ENCODE measurements at regions not wholly inside any gene's neighbourhood (a gene's known extent, or its start where the extent isn't known, plus 50 kb on each side); places are given as distances from the start of the nearest gene placed in this dataset.

DNA sequence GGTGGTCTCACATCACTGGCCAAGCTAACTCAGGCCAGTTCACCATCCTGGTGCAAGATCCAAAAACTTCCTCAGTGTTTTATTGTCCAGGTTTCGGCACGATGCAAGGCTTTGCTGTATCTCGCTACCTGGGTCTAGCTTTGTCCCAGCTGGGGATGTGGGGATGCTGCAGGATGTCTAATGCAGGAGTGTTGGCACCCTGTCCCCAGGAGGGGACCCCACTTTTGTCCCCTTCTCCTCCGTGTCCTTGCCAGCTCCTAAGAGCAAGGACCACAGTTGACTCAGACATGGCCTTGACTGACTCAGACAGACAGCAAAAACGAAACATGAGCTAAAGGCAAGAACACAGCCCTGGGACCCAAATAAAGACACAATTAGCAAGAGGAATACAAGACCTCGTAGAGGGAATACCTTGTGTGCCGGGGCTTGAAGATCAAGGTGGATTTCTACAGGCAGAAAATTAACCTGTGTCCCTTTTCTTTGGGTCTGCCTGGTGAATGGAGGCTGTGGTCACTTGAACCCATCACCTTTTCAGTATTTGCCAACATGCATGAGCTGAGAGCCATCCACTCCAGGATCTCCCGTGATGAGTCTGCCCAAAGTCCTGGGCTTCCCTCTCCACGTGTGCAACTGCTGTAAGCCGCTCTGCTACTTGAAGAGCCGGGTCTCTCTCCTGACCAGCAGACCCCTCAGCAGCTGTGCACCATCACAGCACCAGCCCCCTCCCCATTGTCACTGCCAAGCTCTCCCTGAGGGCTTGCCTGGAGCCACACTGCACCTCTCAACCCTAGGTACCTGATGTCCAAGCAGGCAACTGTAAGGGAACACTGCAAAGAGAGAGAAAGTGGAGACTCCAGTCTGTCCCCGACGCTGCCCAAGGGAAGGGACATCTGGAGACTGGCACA is 149.5 kb upstream of the ZNF507 start:
- no peak for DNase-seq (ENCODE audit: low read depth, low spot score)
- TF ChIP-seq, protein P1, sequence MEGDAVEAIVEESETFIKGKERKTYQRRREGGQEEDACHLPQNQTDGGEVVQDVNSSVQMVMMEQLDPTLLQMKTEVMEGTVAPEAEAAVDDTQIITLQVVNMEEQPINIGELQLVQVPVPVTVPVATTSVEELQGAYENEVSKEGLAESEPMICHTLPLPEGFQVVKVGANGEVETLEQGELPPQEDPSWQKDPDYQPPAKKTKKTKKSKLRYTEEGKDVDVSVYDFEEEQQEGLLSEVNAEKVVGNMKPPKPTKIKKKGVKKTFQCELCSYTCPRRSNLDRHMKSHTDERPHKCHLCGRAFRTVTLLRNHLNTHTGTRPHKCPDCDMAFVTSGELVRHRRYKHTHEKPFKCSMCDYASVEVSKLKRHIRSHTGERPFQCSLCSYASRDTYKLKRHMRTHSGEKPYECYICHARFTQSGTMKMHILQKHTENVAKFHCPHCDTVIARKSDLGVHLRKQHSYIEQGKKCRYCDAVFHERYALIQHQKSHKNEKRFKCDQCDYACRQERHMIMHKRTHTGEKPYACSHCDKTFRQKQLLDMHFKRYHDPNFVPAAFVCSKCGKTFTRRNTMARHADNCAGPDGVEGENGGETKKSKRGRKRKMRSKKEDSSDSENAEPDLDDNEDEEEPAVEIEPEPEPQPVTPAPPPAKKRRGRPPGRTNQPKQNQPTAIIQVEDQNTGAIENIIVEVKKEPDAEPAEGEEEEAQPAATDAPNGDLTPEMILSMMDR (IDR thresholded peaks at IDR 0.05; ENCODE audit: insufficient read depth, low read length, missing control alignments) = no peak
- ChIA-PET CTCF (no interaction called here), POLR2A (no interaction called here)
- no peak overlapping the region for H3K4me3 ChIP-seq (ENCODE audit: low read depth, low read length)

DNA sequence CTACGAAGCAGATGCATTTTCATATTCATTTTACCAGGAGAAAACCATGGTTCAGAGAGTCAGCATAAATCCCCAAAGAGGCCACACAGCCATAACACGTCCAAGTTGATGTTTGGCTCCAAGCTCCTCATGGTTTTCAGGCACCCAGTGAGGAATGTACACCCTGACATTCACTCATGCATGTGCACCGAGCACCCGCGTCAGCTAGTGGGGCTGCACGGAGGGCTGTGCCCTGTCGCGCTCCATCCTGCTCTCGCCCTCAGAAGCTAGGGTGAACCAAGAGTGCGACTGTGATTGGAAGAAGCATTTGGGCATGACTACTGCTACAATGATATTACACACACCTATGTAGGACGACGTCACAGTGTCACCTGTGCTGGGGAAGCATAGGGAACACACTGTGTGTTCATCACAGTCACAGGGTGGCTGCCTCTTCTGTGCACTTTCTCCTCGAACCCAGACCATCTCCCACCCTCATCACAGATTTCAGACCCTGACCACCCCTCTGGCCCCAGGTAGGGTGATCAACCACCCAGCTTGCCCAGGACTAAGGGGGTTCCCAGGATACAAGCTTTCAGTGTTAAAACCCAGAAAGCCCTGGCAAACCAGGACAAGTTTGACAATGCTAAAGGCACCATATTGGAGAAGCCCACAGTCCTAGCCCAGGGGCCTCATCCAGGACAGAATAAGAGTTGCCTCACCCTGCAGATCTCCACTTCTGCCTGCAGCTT is 148.6 kb upstream of the ZNF507 start:
- TF ChIP-seq, protein P1 (IDR thresholded peaks at IDR 0.05; ENCODE audit: insufficient read depth, low read length, missing control alignments) = no peak
- CTCF ChIA-PET = interaction anchor here (2.3 kb wide), 1 partner anchor 28 kb away, joined by 7 read pairs; no protein-coding TSS in a partner anchor
- no peak overlapping the region for H3K4me3 ChIP-seq (ENCODE audit: low read depth, low read length)
- POLR2A ChIA-PET = no interaction called here
- no peak for DNase-seq (ENCODE audit: low read depth, low spot score)

DNA sequence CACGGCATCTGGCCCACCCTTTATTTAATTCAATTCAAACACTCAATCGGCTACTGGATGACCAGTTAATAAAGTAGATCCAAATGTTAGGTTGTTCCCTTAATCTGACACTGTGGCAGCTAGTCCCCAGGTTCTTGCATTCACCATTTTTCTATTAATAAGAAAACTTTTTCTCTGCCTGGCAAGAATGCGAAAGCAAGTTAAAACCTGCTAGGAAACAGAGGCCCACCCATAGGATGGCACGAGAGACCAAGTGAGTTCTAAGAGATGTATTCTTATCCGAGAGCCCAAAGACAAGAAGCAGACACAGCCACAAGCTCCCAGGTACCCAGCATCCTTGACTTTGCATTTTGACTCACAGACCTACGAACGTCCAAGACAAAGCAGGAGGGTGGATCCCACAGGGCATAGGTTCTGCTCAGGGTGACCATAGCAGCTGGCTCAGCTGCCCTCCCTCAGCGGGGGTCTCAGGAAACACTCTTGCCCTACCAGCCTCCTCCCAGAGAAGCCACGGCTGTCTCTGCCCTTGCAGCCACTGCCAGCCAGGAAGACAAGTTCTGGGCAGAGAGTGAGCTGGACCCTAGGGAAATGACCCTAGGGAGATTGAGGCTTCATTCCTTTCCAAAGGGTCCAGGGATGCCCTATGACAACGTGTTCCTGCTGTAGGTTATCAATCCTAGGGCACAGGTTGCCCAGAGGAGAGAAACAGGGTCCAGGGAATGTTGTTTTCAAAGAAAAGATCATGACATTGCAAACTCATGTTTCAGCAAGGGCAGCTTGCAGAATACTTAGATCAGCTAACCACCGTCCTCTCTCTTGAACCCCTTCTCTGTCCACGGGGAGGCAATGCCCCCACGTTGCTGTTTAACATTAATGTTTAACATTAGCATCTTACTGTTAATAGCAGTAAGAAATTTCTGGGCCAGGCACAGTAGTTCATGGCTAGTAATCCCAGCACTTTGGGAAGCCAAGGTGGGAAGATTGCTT is 147.2 kb upstream of the ZNF507 start:
- DNase-seq (ENCODE audit: low read depth, low spot score) = no peak
- no peak overlapping the region for H3K4me3 ChIP-seq (ENCODE audit: low read depth, low read length)
- ChIA-PET CTCF (interaction anchor here (2.3 kb wide), 1 partner anchor 26 kb away, joined by 7 read pairs; no protein-coding TSS in a partner anchor), POLR2A (no interaction called here)
- TF ChIP-seq, protein P1 (IDR thresholded peaks at IDR 0.05; ENCODE audit: insufficient read depth, low read length, missing control alignments) = no peak

DNA sequence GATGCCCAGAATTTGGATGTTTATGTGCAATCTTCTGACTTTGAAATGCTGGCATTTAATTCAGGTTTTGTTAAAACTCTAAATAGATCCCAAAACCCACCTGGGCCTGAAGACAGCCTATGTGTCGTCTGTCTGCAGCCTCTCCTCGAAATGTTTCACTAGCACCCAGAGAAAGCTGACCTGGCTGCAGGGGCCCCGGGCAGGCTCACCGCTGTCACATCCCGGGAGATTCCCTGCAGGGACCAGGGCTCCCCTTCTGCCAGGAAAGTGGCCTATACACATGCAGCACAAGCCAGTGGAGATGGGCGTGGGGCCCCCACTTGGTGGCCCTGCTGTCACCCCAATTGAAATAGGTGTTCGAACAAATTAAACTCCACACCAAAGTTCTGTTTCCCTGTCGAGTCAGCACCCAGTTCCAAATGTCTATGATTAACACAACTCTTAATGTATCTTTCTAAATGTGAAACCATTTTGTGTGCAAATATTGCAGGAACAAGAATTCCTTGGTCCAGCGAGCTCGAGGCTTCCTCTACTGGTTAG is 145.8 kb upstream of the ZNF507 start:
- ChIA-PET POLR2A (no interaction called here), CTCF (interaction anchor here (1.0 kb wide), 1 partner anchor 1516 kb away, joined by 3 read pairs; no protein-coding TSS in a partner anchor)
- H3K4me3 ChIP-seq (ENCODE audit: low read depth, low read length) = no peak overlapping the region
- TF ChIP-seq, protein P1 (IDR thresholded peaks at IDR 0.05; ENCODE audit: insufficient read depth, low read length, missing control alignments) = no peak
- DNase-seq (ENCODE audit: low read depth, low spot score) = no peak

DNA sequence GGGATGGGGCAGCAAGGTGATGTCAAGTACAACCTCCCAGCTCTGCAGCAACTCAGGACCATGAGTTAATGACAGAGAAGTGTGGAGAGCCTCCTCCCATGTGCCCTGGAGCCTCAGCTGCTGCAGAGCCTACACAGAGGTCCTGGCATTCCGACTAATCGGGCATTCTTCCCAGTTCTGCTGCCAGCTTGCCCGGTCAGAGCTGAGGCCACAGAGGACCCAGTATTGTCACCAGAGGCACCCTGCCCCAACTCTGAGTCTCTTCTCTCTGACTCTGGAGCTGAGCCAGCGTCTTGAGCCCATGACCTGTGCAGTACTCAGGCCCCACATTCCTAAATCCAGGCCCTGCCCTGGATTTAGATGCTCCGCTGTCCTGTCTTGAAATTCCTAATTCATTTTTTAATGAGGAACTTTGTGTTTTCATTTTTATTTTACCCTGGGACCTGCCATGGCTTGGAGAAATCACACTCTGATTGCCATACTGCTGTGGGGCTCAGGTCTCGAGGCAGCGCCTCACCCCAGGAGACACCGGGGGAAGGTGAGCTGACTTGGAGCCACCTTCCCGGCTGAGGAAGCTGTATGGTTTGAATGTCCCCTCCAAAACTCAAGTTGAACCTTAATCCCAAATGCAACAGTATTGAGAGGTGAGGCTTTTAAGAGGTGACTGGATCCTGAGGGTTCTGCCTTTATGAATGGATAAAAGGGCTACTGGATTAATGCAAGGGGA is 144.9 kb upstream of the ZNF507 start:
- H3K4me3 ChIP-seq (ENCODE audit: low read depth, low read length) = no peak overlapping the region
- TF ChIP-seq, protein P1 (IDR thresholded peaks at IDR 0.05; ENCODE audit: insufficient read depth, low read length, missing control alignments) = no peak
- ChIA-PET POLR2A (no interaction called here), CTCF (interaction anchor here (1.0 kb wide), 1 partner anchor 1517 kb away, joined by 3 read pairs; no protein-coding TSS in a partner anchor)
- DNase-seq (ENCODE audit: low read depth, low spot score) = no peak

All from AG04449 (cell line).